WTC11 (cell line): ENCODE measurements at regions not wholly inside any gene's neighbourhood (a gene's known extent, or its start where the extent isn't known, plus 50 kb on each side); places are given as distances from the start of the nearest gene placed in this dataset.

Source experiments
- ATAC-seq: fragments of 200-7000 bp; cut with Tn5 transposase; 2 replicates; pipeline ENCODE4 v1.10.0; 2021; ENCODE audit warnings: mild to moderate bottlenecking, moderate library complexity
- CTCF ChIA-PET: fragments of 300-600 bp; sonication (Branson Sonifier 250); formaldehyde crosslinking; loops from one replicate; lab custom pipeline; 2021; ENCODE audit warnings: antibody characterized with exemption; lab: Charles Lee
- POLR2A ChIA-PET: fragments of 350-600 bp; sonication (Branson Sonifier 250); formaldehyde crosslinking; loops from one replicate; lab custom pipeline; 2021; ENCODE audit warnings: antibody characterized with exemption; lab: Charles Lee
- DNase-seq: peaks from one replicate; pipeline ENCODE4 v3.0.0; 2021; ENCODE audit warnings: low spot score
- H3K27ac Mint-ChIP-seq: 2 replicates; pipeline ENCODE4 v1.8.0; 2021; ENCODE audit warnings: mixed read lengths
- H3K27me3 Mint-ChIP-seq: 2 replicates; pipeline ENCODE4 v1.8.0; 2021; ENCODE audit warnings: low read depth, mild to moderate bottlenecking, moderate library complexity, mixed read lengths
- H3K36me3 Mint-ChIP-seq: 2 replicates; pipeline ENCODE4 v1.8.0; 2021; ENCODE audit warnings: mixed read lengths
- H3K4me1 Mint-ChIP-seq: 2 replicates; pipeline ENCODE4 v1.8.0; 2022; ENCODE audit warnings: mixed read lengths
- H3K4me3 Mint-ChIP-seq: 2 replicates; pipeline ENCODE4 v1.8.0; 2021; ENCODE audit warnings: mild to moderate bottlenecking, moderate library complexity, mixed read lengths
- H3K9me3 Mint-ChIP-seq: 2 replicates; pipeline ENCODE4 v1.8.0; 2021; ENCODE audit warnings: mixed read lengths
- ELF4 ChIP-seq: sonication (generic); formaldehyde crosslinking; IDR thresholded peaks from 2 replicates; pipeline ENCODE4 v1.8.1; 2022; ENCODE audit warnings: low read depth, mild to moderate bottlenecking, moderate library complexity, missing genetic modification reagents
- FOXP1 ChIP-seq: sonication (generic); formaldehyde crosslinking; IDR thresholded peaks from 2 replicates; pipeline ENCODE4 v1.8.0; 2022; ENCODE audit warnings: missing genetic modification reagents, mild to moderate bottlenecking, moderate library complexity, borderline replicate concordance
- JUN ChIP-seq: sonication (generic); formaldehyde crosslinking; IDR thresholded peaks from 2 replicates; pipeline ENCODE4 v1.8.0; 2023; ENCODE audit warnings: mild to moderate bottlenecking, missing genetic modification reagents
- KAT7 ChIP-seq: sonication (generic); formaldehyde crosslinking; IDR thresholded peaks from 2 replicates; pipeline ENCODE4 v1.8.1; 2023; ENCODE audit warnings: missing genetic modification reagents, mild to moderate bottlenecking, borderline replicate concordance
- NFE2L1 ChIP-seq: sonication (generic); formaldehyde crosslinking; IDR thresholded peaks from 2 replicates; pipeline ENCODE4 v1.8.1; 2023; ENCODE audit warnings: missing genetic modification reagents
- SOX15 ChIP-seq: fragments of 250-450 bp; sonication (Bioruptor Pico); IDR thresholded peaks from 2 replicates; pipeline ENCODE4 v1.9.0; 2021; ENCODE audit warnings: mild to moderate bottlenecking
- TCF7 ChIP-seq: sonication (generic); formaldehyde crosslinking; IDR thresholded peaks from 2 replicates; pipeline ENCODE4 v1.8.0; 2022; ENCODE audit warnings: mild to moderate bottlenecking, low read depth, missing genetic modification reagents, moderate library complexity
- TF ChIP-seq, protein P1 (sequence below): sonication (generic); formaldehyde crosslinking; IDR thresholded peaks from 2 replicates; pipeline ENCODE4 v1.8.0; 2022; ENCODE audit warnings: mild to moderate bottlenecking, missing genetic modification reagents
- TF ChIP-seq, protein P2 (sequence below): sonication (generic); formaldehyde crosslinking; IDR thresholded peaks from 2 replicates; pipeline ENCODE4 v1.8.0; 2022; ENCODE audit warnings: missing genetic modification reagents
- TF ChIP-seq, protein P3 (sequence below): sonication (generic); formaldehyde crosslinking; conservative IDR thresholded peaks from 2 replicates; pipeline ENCODE4 v1.8.1; 2023; ENCODE audit warnings: mild to moderate bottlenecking, low read depth, missing genetic modification reagents, moderate library complexity
- TF ChIP-seq, protein P4 (sequence below): sonication (generic); formaldehyde crosslinking; IDR thresholded peaks from 2 replicates; pipeline ENCODE4 v1.8.1; 2023; ENCODE audit warnings: mild to moderate bottlenecking, missing genetic modification reagents, moderate library complexity
- TF ChIP-seq, protein P5 (sequence below): fragments of 250-450 bp; sonication (Bioruptor Pico); IDR thresholded peaks from 2 replicates; pipeline ENCODE4 v1.9.0; 2021; ENCODE audit warnings: mild to moderate bottlenecking, borderline replicate concordance

DNA sequence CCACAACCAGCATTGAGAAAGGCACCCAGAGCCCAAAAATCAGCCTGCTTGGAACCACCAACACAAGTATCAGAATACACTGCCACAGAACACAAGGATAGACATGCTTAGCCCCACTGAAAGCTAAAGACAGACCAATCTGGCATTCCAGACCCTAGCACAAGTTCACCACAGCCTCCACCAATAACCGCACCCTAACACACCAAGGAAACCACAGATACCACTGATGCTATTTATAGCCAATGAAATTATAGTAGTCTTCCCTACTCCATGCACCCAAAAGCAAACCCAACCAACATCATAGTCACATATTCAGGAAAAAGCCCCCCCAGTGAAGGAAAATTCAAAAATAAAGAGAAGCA is 83.9 kb upstream of the STT3B start:
- Mint-ChIP-seq H3K9me3 (peaks cover 4% of the 10 kb centered on the region; the same call in 1 of the 2 replicates), H3K27me3 (no peaks in the 10 kb centered on the region), H3K27ac (no peak overlapping the region), H3K36me3 (no peaks in the 10 kb centered on the region), H3K4me1 (0 out of 2 replicates have a peak, but pooled peaks cover 6% of the 10 kb centered on the region), H3K4me3 (no peak overlapping the region)
- DNase-seq (no peak), ATAC-seq (no peak)
- TF ChIP-seq, protein P1, sequence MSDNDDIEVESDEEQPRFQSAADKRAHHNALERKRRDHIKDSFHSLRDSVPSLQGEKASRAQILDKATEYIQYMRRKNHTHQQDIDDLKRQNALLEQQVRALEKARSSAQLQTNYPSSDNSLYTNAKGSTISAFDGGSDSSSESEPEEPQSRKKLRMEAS (CRISPR knock-in tag), result no peak
- TF ChIP-seq FOXP1 (CRISPR knock-in tag) (no peak), ELF4 (CRISPR knock-in tag) (no peak), SOX15 (CRISPR knock-in tag) (no peak), KAT7 (CRISPR knock-in tag) (no peak), NFE2L1 (CRISPR knock-in tag) (no peak)
- TF ChIP-seq, protein P2, sequence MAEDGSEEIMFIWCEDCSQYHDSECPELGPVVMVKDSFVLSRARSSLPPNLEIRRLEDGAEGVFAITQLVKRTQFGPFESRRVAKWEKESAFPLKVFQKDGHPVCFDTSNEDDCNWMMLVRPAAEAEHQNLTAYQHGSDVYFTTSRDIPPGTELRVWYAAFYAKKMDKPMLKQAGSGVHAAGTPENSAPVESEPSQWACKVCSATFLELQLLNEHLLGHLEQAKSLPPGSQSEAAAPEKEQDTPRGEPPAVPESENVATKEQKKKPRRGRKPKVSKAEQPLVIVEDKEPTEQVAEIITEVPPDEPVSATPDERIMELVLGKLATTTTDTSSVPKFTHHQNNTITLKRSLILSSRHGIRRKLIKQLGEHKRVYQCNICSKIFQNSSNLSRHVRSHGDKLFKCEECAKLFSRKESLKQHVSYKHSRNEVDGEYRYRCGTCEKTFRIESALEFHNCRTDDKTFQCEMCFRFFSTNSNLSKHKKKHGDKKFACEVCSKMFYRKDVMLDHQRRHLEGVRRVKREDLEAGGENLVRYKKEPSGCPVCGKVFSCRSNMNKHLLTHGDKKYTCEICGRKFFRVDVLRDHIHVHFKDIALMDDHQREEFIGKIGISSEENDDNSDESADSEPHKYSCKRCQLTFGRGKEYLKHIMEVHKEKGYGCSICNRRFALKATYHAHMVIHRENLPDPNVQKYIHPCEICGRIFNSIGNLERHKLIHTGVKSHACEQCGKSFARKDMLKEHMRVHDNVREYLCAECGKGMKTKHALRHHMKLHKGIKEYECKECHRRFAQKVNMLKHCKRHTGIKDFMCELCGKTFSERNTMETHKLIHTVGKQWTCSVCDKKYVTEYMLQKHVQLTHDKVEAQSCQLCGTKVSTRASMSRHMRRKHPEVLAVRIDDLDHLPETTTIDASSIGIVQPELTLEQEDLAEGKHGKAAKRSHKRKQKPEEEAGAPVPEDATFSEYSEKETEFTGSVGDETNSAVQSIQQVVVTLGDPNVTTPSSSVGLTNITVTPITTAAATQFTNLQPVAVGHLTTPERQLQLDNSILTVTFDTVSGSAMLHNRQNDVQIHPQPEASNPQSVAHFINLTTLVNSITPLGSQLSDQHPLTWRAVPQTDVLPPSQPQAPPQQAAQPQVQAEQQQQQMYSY (CRISPR knock-in tag), result no peak
- TF ChIP-seq, protein P3, sequence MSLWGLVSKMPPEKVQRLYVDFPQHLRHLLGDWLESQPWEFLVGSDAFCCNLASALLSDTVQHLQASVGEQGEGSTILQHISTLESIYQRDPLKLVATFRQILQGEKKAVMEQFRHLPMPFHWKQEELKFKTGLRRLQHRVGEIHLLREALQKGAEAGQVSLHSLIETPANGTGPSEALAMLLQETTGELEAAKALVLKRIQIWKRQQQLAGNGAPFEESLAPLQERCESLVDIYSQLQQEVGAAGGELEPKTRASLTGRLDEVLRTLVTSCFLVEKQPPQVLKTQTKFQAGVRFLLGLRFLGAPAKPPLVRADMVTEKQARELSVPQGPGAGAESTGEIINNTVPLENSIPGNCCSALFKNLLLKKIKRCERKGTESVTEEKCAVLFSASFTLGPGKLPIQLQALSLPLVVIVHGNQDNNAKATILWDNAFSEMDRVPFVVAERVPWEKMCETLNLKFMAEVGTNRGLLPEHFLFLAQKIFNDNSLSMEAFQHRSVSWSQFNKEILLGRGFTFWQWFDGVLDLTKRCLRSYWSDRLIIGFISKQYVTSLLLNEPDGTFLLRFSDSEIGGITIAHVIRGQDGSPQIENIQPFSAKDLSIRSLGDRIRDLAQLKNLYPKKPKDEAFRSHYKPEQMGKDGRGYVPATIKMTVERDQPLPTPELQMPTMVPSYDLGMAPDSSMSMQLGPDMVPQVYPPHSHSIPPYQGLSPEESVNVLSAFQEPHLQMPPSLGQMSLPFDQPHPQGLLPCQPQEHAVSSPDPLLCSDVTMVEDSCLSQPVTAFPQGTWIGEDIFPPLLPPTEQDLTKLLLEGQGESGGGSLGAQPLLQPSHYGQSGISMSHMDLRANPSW (CRISPR knock-in tag), result no peak
- TF ChIP-seq, protein P4, sequence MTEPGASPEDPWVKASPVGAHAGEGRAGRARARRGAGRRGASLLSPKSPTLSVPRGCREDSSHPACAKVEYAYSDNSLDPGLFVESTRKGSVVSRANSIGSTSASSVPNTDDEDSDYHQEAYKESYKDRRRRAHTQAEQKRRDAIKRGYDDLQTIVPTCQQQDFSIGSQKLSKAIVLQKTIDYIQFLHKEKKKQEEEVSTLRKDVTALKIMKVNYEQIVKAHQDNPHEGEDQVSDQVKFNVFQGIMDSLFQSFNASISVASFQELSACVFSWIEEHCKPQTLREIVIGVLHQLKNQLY, result no peak
- TF ChIP-seq, protein P5, sequence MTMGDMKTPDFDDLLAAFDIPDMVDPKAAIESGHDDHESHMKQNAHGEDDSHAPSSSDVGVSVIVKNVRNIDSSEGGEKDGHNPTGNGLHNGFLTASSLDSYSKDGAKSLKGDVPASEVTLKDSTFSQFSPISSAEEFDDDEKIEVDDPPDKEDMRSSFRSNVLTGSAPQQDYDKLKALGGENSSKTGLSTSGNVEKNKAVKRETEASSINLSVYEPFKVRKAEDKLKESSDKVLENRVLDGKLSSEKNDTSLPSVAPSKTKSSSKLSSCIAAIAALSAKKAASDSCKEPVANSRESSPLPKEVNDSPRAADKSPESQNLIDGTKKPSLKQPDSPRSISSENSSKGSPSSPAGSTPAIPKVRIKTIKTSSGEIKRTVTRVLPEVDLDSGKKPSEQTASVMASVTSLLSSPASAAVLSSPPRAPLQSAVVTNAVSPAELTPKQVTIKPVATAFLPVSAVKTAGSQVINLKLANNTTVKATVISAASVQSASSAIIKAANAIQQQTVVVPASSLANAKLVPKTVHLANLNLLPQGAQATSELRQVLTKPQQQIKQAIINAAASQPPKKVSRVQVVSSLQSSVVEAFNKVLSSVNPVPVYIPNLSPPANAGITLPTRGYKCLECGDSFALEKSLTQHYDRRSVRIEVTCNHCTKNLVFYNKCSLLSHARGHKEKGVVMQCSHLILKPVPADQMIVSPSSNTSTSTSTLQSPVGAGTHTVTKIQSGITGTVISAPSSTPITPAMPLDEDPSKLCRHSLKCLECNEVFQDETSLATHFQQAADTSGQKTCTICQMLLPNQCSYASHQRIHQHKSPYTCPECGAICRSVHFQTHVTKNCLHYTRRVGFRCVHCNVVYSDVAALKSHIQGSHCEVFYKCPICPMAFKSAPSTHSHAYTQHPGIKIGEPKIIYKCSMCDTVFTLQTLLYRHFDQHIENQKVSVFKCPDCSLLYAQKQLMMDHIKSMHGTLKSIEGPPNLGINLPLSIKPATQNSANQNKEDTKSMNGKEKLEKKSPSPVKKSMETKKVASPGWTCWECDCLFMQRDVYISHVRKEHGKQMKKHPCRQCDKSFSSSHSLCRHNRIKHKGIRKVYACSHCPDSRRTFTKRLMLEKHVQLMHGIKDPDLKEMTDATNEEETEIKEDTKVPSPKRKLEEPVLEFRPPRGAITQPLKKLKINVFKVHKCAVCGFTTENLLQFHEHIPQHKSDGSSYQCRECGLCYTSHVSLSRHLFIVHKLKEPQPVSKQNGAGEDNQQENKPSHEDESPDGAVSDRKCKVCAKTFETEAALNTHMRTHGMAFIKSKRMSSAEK (CRISPR knock-in tag), result no peak
- CTCF ChIA-PET, result interaction anchor here (1.3 kb wide), 1 partner anchor 18 kb away, joined by 3 read pairs; no protein-coding TSS in a partner anchor
- POLR2A ChIA-PET, result no interaction called here

DNA sequence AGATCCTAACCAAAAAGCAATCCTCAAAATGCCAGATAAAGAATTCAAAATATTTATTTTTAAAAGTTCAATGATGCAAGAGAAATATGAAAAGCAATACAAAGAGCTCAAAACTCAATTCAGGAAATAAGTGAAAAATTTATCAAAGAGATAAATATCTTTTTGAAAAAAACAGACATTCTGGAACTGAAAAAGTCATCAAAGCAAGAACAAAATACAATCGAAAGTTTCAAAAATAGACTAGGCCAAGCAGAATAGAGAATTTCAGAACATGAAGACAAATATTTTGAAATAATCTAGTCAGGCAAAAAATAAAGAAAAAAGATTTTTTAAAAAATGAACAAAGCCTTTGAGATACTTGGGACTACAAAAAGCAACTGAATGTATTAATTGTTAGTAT is 83.4 kb upstream of the STT3B start:
- Mint-ChIP-seq H3K27me3 (no peaks in the 10 kb centered on the region), H3K36me3 (no peaks in the 10 kb centered on the region)
- DNase-seq, result no peak
- TF ChIP-seq JUN (no peak), TCF7 (CRISPR knock-in tag) (no peak)
- TF ChIP-seq, all 79 proteins: peak for 0
- 0 out of 2 replicates have a peak, but pooled peaks cover 6% of the 10 kb centered on the region for H3K4me1 Mint-ChIP-seq
- CTCF ChIA-PET, result no interaction called here
- POLR2A ChIA-PET, result no interaction called here
- H3K9me3 Mint-ChIP-seq, result peaks cover 6% of the 10 kb centered on the region; the same call in 1 of the 2 replicates
- ATAC-seq, result no peak
- no peak overlapping the region for H3K27ac Mint-ChIP-seq
- H3K4me3 Mint-ChIP-seq, result no peak overlapping the region
